ENCODE measurements at regions not wholly inside any gene's neighbourhood (a gene's known extent, or its start where the extent isn't known, plus 50 kb on each side); places are given as distances from the start of the nearest gene placed in this dataset.

GRCh38 chr13:86757236-86757978 lies 913.8 kb upstream of the SLITRK5 start:
- no peak for DNase-seq

GRCh38 chr13:86758116-86758515 lies 913.1 kb upstream of the SLITRK5 start:
- no peak for DNase-seq

- DNase-seq = no peak
Measured at GRCh38 chr13:86760620-86761019, 910.6 kb upstream of the SLITRK5 start.

DNA sequence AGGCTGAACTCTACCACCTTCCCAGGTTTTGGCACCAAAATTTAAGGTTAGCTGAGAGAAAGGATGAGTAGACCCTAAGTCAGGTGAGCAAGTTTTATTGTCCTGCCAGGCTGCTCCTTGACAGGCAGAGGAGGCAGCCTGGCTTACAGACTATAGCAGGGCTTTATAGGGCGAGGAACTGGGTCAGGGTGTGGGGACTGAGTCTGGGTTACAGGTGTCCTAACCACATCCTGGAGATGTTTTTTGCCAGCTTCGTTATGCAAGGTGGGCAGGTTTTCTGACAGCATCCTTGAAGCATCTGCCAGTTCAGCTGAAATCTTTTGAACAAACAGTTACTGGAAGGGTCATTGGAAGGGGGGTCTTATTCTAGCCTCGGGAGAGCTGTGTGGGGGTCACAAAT lies 905.7 kb upstream of the SLITRK5 start:
- no peak for DNase-seq

GRCh38 chr13:86788616-86789015 lies 882.6 kb upstream of the SLITRK5 start:
- DNase-seq = no peak

- no peak for DNase-seq
Measured at GRCh38 chr13:86792153-86792651, 879.0 kb upstream of the SLITRK5 start.

DNA sequence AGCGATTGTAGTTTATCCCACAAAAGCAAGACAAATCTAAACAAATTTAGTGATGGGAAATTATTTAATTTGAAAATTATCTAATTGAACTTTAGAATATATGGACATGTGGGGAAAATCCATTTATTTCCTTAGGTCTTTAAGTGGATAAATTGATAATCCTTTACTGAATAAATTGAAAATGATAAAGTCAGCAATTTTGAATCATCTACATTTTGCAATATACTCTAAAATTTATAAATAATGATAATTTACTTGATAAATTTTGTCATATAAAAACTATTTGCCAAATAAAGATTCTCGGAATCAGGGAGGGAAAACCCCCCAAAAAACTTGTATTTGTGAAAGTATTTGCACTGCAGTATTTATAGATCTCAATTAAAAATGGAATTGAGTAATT lies 875.3 kb upstream of the SLITRK5 start:
- no peak for DNase-seq

- DNase-seq = no peak
Measured at GRCh38 chr13:86810361-86810760, 860.8 kb upstream of the SLITRK5 start.

- no peak for DNase-seq
Measured at GRCh38 chr13:86813198-86813597, 858.0 kb upstream of the SLITRK5 start.

- DNase-seq = no peak
Measured at GRCh38 chr13:86825410-86825809, 845.8 kb upstream of the SLITRK5 start.

GRCh38 chr13:86826232-86826631 lies 844.9 kb upstream of the SLITRK5 start:
- no peak for DNase-seq

- DNase-seq = no peak
Measured at GRCh38 chr13:86830046-86830445, 841.1 kb upstream of the SLITRK5 start.

DNA sequence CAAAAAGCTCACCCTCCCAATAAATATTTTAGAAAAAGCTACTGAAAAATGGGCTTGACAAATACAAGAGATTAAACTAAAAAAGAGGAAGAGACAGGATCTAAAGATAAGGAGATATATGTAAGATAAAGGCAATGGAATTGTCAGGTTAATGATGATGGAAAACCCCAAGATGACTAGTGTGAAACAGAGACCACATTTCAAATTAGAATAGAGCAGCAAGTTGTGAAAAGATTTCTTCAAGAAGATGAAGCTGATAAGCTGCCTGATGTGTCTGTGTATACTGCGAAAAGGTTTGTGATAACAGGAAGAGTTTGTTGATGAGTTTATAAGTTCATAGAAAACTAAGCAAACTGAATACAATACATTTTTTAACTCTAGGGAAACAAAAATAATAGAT lies 840.1 kb upstream of the SLITRK5 start:
- no peak for DNase-seq

- DNase-seq = no peak
Measured at GRCh38 chr13:86838411-86839120, 832.6 kb upstream of the SLITRK5 start.

DNA sequence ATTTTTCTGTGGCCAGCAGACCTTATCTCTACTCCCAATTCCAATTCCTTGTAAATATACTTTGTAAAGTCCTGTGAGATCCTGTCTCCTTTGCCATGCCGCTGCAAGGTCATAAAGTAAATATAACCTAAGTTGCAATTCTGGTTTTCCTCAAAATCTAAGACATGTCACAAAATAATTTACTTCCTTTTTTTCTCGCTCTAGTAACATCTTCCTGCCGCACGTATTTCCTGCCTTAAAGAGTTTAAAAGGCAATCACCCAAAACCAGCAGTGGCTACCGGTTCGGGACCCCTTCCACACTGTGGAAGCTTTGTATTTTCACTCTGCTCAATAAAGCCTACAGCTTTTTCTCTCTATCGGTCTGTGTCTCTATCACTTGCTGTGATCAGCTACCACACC lies 832.0 kb upstream of the SLITRK5 start:
- no peak for DNase-seq

GRCh38 chr13:86840250-86841191 lies 830.6 kb upstream of the SLITRK5 start:
- no peak for DNase-seq

DNA sequence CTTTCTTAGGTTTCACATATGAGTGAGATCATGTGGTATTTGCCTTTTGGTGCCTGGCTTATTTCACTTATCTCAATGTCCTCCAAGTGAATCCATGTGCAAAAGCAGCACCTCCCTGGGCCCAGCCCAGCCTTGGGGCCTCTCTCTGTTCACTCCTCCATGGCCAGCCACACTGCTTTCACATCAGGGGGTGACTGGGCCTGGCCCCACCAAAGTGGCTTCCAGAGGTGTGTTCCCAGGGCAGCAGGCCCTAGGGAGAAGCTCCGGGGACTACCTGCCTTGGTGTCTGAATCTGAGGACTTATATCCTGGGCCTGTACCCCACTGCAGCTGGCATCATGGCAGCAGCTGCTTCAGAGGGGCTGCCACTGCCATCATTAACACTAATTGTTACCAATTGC lies 829.9 kb upstream of the SLITRK5 start:
- no peak for DNase-seq

DNA sequence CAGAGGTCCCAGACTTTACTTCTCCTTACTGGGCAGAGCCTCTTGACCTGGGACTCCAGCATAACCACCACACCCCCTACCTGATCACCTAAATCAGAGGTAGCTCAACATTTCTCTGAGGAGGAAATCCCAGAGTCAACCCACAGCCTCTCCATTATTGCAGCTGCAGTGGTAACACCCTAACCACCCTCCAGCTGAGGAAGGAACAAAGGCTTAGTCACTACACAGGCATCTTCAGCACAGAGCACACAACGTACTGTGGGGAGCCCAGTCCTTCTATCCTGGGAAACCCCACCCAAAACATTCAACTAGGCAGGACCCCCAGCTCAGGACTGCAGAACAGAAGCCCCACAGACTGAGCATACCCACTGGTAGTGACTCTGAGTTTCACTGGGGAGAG lies 824.7 kb upstream of the SLITRK5 start:
- no peak for DNase-seq

DNA sequence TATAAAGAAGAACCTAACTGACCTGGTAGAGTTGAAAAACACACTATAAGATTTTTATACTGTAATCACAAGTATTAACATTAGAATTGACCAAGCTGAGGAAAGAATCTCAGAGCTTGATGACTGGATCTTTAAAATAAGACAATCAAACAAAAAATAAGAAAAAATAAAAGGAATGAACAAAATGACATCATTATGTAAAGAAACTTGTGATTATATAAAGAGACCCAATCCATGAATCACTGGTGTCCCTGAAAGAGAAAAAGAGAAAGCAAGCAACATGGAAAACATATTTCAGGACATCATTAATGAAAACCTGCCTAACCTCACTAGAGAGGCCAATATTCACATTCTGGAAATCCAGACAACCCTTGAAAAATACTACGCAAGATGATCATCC lies 822.5 kb upstream of the SLITRK5 start:
- no peak for DNase-seq

- no peak for DNase-seq
Measured at GRCh38 chr13:86856991-86857390, 814.2 kb upstream of the SLITRK5 start.

- DNase-seq = no peak
Measured at GRCh38 chr13:86858216-86858615, 813.0 kb upstream of the SLITRK5 start.

DNA sequence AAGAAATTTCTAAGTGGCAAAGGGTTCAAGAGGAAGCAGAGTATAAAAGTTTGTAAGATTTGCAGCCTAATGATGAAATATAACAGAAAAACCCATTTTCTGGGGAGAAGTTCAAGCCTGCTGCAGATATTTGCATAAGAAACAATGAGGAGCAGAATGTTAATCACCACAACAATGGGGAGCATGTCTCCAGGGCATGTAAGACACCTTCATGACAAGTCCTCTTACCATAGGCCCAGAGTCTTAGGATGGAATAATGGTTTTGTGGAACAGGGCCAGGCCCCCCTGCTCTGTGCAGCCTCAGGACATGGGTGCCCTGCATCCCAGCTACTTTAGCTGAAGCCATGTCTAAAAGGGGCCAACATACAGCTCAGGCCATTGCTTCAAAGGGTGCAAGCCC lies 809.0 kb upstream of the SLITRK5 start:
- no peak for DNase-seq

DNA sequence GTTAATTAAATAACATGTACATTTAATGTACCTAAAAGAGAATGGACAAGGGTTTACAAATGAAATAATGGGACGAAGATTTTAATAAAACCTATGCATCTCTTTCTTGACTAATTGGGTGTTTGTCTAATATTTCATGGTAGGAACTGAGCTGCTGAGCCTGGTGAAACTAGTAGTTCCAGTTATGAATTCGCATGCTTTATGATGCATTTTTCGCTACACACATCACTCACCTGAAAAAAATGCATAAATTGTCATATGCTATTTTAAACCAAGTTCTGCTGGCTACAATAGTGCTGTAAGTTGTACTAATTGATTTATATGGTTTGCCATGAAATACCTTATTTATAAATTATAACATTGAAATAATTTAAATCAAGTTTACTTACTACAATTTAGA lies 806.8 kb upstream of the SLITRK5 start:
- DNase-seq = no peak
